Activated T-helper 2 cell treated with anti-CD3 and anti-CD28 coated beads, Interferon-gamma antibody, Interleukin-2, Interleukin-4, amounts not matched to agents 10 μg/mL and 5 μg/mL and 100 μg/mL, durations not matched to agents 14 hours and 24 hours and 36 hours (primary cell): ENCODE measurements at regions not wholly inside any gene's neighbourhood (a gene's known extent, or its start where the extent isn't known, plus 50 kb on each side); places are given as distances from the start of the nearest gene placed in this dataset.
"Not testable (repeated sequence)": the region's sequence is repeated elsewhere in the genome, so short reads cannot be mapped to it uniquely, and the experiment has no call there.

ENCODE experiments used
- DNase-seq: peaks from one replicate; pipeline ENCODE4 v3.0.0; 2021; ENCODE audit warnings: low spot score
- H3K27ac Mint-ChIP-seq: one replicate; pipeline ENCODE4 v1.8.0; 2021; ENCODE audit warnings: mixed read lengths
- H3K27me3 Mint-ChIP-seq: one replicate; pipeline ENCODE4 v1.8.0; 2021; ENCODE audit warnings: low read depth, mixed read lengths
- H3K36me3 Mint-ChIP-seq: one replicate; pipeline ENCODE4 v1.8.0; 2021; ENCODE audit warnings: low read depth, mixed read lengths
- H3K4me1 Mint-ChIP-seq: one replicate; pipeline ENCODE4 v1.8.0; 2021; ENCODE audit warnings: low read depth, mixed read lengths
- H3K4me3 Mint-ChIP-seq: one replicate; pipeline ENCODE4 v1.8.0; 2021; ENCODE audit warnings: low read depth, mild to moderate bottlenecking, moderate library complexity, mixed read lengths
- H3K9me3 Mint-ChIP-seq: one replicate; pipeline ENCODE4 v1.8.0; 2021; ENCODE audit warnings: mixed read lengths
- intact Hi-C: fragments of 100-400 bp; cut with micrococcal nuclease; formaldehyde crosslinking; loops from one replicate; pipeline ENCODE4 v1.15.1; 2023

- DNase-seq = no peak
- H3K36me3 Mint-ChIP-seq = no peaks in the 10 kb centered on the region
- no peaks in the 10 kb centered on the region for H3K4me1 Mint-ChIP-seq
- intact Hi-C loops = no loop called here
- no peak overlapping the region for H3K27ac Mint-ChIP-seq
- H3K27me3 Mint-ChIP-seq = peaks cover 2% of the 10 kb centered on the region
- H3K4me3 Mint-ChIP-seq = no peak overlapping the region
- H3K9me3 Mint-ChIP-seq = no peaks in the 10 kb centered on the region
Observed at GRCh38 chr3:5343459-5343858, 156.0 kb downstream of the EDEM1 start.

- Mint-ChIP-seq H3K27ac (no peak overlapping the region), H3K9me3 (no peaks in the 10 kb centered on the region), H3K27me3 (peaks cover 2% of the 10 kb centered on the region), H3K4me1 (no peaks in the 10 kb centered on the region), H3K36me3 (no peaks in the 10 kb centered on the region), H3K4me3 (no peak overlapping the region)
- intact Hi-C loops = no loop called here
- DNase-seq = no peak
Observed at GRCh38 chr3:5344707-5345106, 157.2 kb downstream of the EDEM1 start.

- peaks cover 2% of the 10 kb centered on the region for H3K27me3 Mint-ChIP-seq
- intact Hi-C loops = no loop called here
- DNase-seq = no peak
- H3K9me3 Mint-ChIP-seq = no peaks in the 10 kb centered on the region
- no peak overlapping the region for H3K4me3 Mint-ChIP-seq
- no peak overlapping the region for H3K27ac Mint-ChIP-seq
- no peaks in the 10 kb centered on the region for H3K4me1 Mint-ChIP-seq
- H3K36me3 Mint-ChIP-seq = no peaks in the 10 kb centered on the region
Observed at GRCh38 chr3:5347486-5347885, 160.0 kb downstream of the EDEM1 start.

- Mint-ChIP-seq H3K36me3 (no peaks in the 10 kb centered on the region), H3K9me3 (no peaks in the 10 kb centered on the region), H3K27me3 (peaks cover 2% of the 10 kb centered on the region), H3K27ac (no peak overlapping the region), H3K4me3 (no peak overlapping the region), H3K4me1 (no peaks in the 10 kb centered on the region)
- no peak for DNase-seq
- intact Hi-C loops = no loop called here
Observed at GRCh38 chr3:5348229-5348902, 160.9 kb downstream of the EDEM1 start.

GRCh38 chr3:5349343-5349742 is 161.8 kb downstream of the EDEM1 start:
- Mint-ChIP-seq H3K4me3 (no peak overlapping the region), H3K9me3 (no peaks in the 10 kb centered on the region), H3K4me1 (no peaks in the 10 kb centered on the region), H3K36me3 (no peaks in the 10 kb centered on the region), H3K27me3 (no peaks in the 10 kb centered on the region), H3K27ac (no peak overlapping the region)
- DNase-seq = no peak
- intact Hi-C loops = no loop called here

GRCh38 chr3:5357089-5357488 is 169.6 kb downstream of the EDEM1 start:
- Mint-ChIP-seq H3K9me3 (peaks cover 8% of the 10 kb centered on the region), H3K4me3 (no peak overlapping the region), H3K27ac (no peak overlapping the region), H3K4me1 (no peaks in the 10 kb centered on the region), H3K36me3 (no peaks in the 10 kb centered on the region), H3K27me3 (no peaks in the 10 kb centered on the region)
- intact Hi-C loops = no loop called here
- DNase-seq = no peak

GRCh38 chr3:5358911-5359310 is 171.4 kb downstream of the EDEM1 start:
- Mint-ChIP-seq H3K9me3 (peaks cover 8% of the 10 kb centered on the region), H3K36me3 (no peaks in the 10 kb centered on the region), H3K27me3 (no peaks in the 10 kb centered on the region), H3K4me3 (no peak overlapping the region), H3K4me1 (no peaks in the 10 kb centered on the region), H3K27ac (no peak overlapping the region)
- intact Hi-C loops = no loop called here
- no peak for DNase-seq

- H3K27me3 Mint-ChIP-seq = no peaks in the 10 kb centered on the region
- H3K4me1 Mint-ChIP-seq = no peaks in the 10 kb centered on the region
- H3K27ac Mint-ChIP-seq = no peak overlapping the region
- peaks cover 8% of the 10 kb centered on the region for H3K9me3 Mint-ChIP-seq
- no peaks in the 10 kb centered on the region for H3K36me3 Mint-ChIP-seq
- no peak overlapping the region for H3K4me3 Mint-ChIP-seq
- no peak for DNase-seq
- intact Hi-C loops = no loop called here
Observed at GRCh38 chr3:5360453-5360852, 172.9 kb downstream of the EDEM1 start.

GRCh38 chr3:5366746-5367145 is 179.2 kb downstream of the EDEM1 start:
- H3K27me3 Mint-ChIP-seq = no peaks in the 10 kb centered on the region

GRCh38 chr3:5371555-5371954 is 184.0 kb downstream of the EDEM1 start:
- H3K36me3 Mint-ChIP-seq, H3K4me1 Mint-ChIP-seq: not testable (repeated sequence)

More at GRCh38 chr3:5366746-5367145, 179.2 kb downstream of the EDEM1 start:
- DNase-seq = no peak
- H3K36me3 Mint-ChIP-seq = no peaks in the 10 kb centered on the region
- no peaks in the 10 kb centered on the region for H3K9me3 Mint-ChIP-seq
- H3K27ac Mint-ChIP-seq = no peak overlapping the region
- H3K4me1 Mint-ChIP-seq = no peaks in the 10 kb centered on the region
- no peak overlapping the region for H3K4me3 Mint-ChIP-seq
- intact Hi-C loops = no loop called here

GRCh38 chr3:5376761-5377160 is 189.3 kb downstream of the EDEM1 start:
- no peaks in the 10 kb centered on the region for H3K36me3 Mint-ChIP-seq
- no peaks in the 10 kb centered on the region for H3K9me3 Mint-ChIP-seq
- H3K4me1 Mint-ChIP-seq = no peaks in the 10 kb centered on the region

More at GRCh38 chr3:5371555-5371954, 184.0 kb downstream of the EDEM1 start:
- DNase-seq, H3K4me3 Mint-ChIP-seq, H3K9me3 Mint-ChIP-seq, H3K27ac Mint-ChIP-seq, intact Hi-C loops, H3K27me3 Mint-ChIP-seq: not testable (repeated sequence)

GRCh38 chr3:5379266-5379665 is 191.8 kb downstream of the EDEM1 start:
- H3K4me3 Mint-ChIP-seq, H3K27ac Mint-ChIP-seq, DNase-seq, H3K9me3 Mint-ChIP-seq, H3K27me3 Mint-ChIP-seq, H3K36me3 Mint-ChIP-seq, H3K4me1 Mint-ChIP-seq, intact Hi-C loops: not testable (repeated sequence)

More at GRCh38 chr3:5376761-5377160, 189.3 kb downstream of the EDEM1 start:
- Mint-ChIP-seq H3K27me3 (no peaks in the 10 kb centered on the region), H3K4me3 (no peak overlapping the region), H3K27ac (no peak overlapping the region)
- intact Hi-C loops = no loop called here
- no peak for DNase-seq

- H3K27me3 Mint-ChIP-seq, intact Hi-C loops, H3K27ac Mint-ChIP-seq, H3K4me3 Mint-ChIP-seq, H3K36me3 Mint-ChIP-seq, H3K4me1 Mint-ChIP-seq, H3K9me3 Mint-ChIP-seq, DNase-seq: not testable (repeated sequence)
Observed at GRCh38 chr3:5383486-5384263, 196.2 kb downstream of the EDEM1 start.
